ENCODE measurements at regions not wholly inside any gene's neighbourhood (a gene's known extent, or its start where the extent isn't known, plus 50 kb on each side); places are given as distances from the start of the nearest gene placed in this dataset.
"Not testable (repeated sequence)": the region's sequence is repeated elsewhere in the genome, so short reads cannot be mapped to it uniquely, and the experiment has no call there.

GRCh38 chr9:102237520-102237919 is 499.1 kb upstream of the GRIN3A start:
- H2AFZ ChIP-seq (ENCODE audit: low read depth, low read length): no peak overlapping the region
- H3K27me3 ChIP-seq (ENCODE audit: insufficient read depth, low read depth, low read length): no peaks in the 10 kb centered on the region
- no peak overlapping the region for H3K9ac ChIP-seq (ENCODE audit: low read length)
- H3K4me2 ChIP-seq (ENCODE audit: low read length): no peak overlapping the region
- no peaks in the 10 kb centered on the region for H3K79me2 ChIP-seq (replicated peaks; ENCODE audit: insufficient read depth, low read length)
- no peak overlapping the region for H3K27ac ChIP-seq (ENCODE audit: low read length)
- H3F3A ChIP-seq (ENCODE audit: insufficient read depth, low read length, poor library complexity, severe bottlenecking): no peaks in the 10 kb centered on the region
- H3K9me2 ChIP-seq (ENCODE audit: insufficient read depth, low read length): no peaks in the 10 kb centered on the region
- no peaks in the 10 kb centered on the region for H3K9me3 ChIP-seq (ENCODE audit: low read length)
- H4K20me1 ChIP-seq (ENCODE audit: insufficient read depth): no peaks in the 10 kb centered on the region
- no peaks in the 10 kb centered on the region for H3K36me3 ChIP-seq (ENCODE audit: insufficient read depth, low read length)
- H3K4me3 ChIP-seq (ENCODE audit: low read length): no peak overlapping the region
- TF ChIP-seq, protein P1, sequence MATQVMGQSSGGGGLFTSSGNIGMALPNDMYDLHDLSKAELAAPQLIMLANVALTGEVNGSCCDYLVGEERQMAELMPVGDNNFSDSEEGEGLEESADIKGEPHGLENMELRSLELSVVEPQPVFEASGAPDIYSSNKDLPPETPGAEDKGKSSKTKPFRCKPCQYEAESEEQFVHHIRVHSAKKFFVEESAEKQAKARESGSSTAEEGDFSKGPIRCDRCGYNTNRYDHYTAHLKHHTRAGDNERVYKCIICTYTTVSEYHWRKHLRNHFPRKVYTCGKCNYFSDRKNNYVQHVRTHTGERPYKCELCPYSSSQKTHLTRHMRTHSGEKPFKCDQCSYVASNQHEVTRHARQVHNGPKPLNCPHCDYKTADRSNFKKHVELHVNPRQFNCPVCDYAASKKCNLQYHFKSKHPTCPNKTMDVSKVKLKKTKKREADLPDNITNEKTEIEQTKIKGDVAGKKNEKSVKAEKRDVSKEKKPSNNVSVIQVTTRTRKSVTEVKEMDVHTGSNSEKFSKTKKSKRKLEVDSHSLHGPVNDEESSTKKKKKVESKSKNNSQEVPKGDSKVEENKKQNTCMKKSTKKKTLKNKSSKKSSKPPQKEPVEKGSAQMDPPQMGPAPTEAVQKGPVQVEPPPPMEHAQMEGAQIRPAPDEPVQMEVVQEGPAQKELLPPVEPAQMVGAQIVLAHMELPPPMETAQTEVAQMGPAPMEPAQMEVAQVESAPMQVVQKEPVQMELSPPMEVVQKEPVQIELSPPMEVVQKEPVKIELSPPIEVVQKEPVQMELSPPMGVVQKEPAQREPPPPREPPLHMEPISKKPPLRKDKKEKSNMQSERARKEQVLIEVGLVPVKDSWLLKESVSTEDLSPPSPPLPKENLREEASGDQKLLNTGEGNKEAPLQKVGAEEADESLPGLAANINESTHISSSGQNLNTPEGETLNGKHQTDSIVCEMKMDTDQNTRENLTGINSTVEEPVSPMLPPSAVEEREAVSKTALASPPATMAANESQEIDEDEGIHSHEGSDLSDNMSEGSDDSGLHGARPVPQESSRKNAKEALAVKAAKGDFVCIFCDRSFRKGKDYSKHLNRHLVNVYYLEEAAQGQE (IDR thresholded peaks at IDR 0.05; ENCODE audit: borderline replicate concordance): no peak
- TF ChIP-seq, protein P2, sequence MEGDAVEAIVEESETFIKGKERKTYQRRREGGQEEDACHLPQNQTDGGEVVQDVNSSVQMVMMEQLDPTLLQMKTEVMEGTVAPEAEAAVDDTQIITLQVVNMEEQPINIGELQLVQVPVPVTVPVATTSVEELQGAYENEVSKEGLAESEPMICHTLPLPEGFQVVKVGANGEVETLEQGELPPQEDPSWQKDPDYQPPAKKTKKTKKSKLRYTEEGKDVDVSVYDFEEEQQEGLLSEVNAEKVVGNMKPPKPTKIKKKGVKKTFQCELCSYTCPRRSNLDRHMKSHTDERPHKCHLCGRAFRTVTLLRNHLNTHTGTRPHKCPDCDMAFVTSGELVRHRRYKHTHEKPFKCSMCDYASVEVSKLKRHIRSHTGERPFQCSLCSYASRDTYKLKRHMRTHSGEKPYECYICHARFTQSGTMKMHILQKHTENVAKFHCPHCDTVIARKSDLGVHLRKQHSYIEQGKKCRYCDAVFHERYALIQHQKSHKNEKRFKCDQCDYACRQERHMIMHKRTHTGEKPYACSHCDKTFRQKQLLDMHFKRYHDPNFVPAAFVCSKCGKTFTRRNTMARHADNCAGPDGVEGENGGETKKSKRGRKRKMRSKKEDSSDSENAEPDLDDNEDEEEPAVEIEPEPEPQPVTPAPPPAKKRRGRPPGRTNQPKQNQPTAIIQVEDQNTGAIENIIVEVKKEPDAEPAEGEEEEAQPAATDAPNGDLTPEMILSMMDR (IDR thresholded peaks at IDR 0.05; ENCODE audit: poor library complexity, severe bottlenecking): no peak
- TF ChIP-seq RAD21 (conservative IDR thresholded peaks at IDR 0.05): no peak
- TF ChIP-seq EZH2 (IDR thresholded peaks at IDR 0.05; ENCODE audit: borderline replicate concordance, insufficient read depth, low read length, poor library complexity, severe bottlenecking): no peak
- TF ChIP-seq TAF1 (IDR thresholded peaks at IDR 0.05; ENCODE audit: low read depth): no peak
- TF ChIP-seq POLR2AphosphoS5 (IDR thresholded peaks at IDR 0.05): no peak
- TF ChIP-seq MXI1 (conservative IDR thresholded peaks at IDR 0.05; ENCODE audit: poor library complexity, severe bottlenecking): no peak
- TF ChIP-seq SMC3 (conservative IDR thresholded peaks at IDR 0.05; ENCODE audit: poor library complexity): no peak

DNA sequence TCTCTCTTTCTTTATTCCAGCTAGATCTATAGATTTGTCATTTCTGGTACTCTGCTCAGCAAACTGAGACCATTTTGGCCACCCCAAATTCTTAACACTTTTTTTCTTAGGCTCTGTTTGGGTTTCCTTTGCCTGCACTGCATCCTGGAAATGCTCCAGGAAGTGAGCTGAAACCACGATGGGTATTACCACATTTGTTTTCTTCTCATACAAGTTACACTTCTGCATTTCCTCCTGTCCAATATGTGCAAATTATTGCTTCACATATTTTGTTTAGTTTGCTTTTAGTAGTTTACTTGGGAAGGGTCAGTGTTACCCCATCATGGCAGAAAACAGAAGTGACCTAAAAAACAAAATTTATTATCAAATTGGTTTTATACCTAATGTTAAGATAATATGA is 498.6 kb upstream of the GRIN3A start:
- H3F3A ChIP-seq (ENCODE audit: insufficient read depth, low read length, poor library complexity, severe bottlenecking): no peaks in the 10 kb centered on the region
- H3K4me2 ChIP-seq (ENCODE audit: low read length): no peak overlapping the region
- no peaks in the 10 kb centered on the region for H3K79me2 ChIP-seq (replicated peaks; ENCODE audit: insufficient read depth, low read length)
- no peak overlapping the region for H3K4me3 ChIP-seq (ENCODE audit: low read length)
- H3K36me3 ChIP-seq (ENCODE audit: insufficient read depth, low read length): no peaks in the 10 kb centered on the region
- H4K20me1 ChIP-seq (ENCODE audit: insufficient read depth): no peaks in the 10 kb centered on the region
- no peaks in the 10 kb centered on the region for H3K9me2 ChIP-seq (ENCODE audit: insufficient read depth, low read length)
- H2AFZ ChIP-seq (ENCODE audit: low read depth, low read length): no peak overlapping the region
- no peak overlapping the region for H3K9ac ChIP-seq (ENCODE audit: low read length)
- H3K27me3 ChIP-seq (ENCODE audit: insufficient read depth, low read depth, low read length): no peaks in the 10 kb centered on the region
- H3K9me3 ChIP-seq (ENCODE audit: low read length): no peaks in the 10 kb centered on the region
- no peak overlapping the region for H3K27ac ChIP-seq (ENCODE audit: low read length)
- TF ChIP-seq POLR2AphosphoS5 (IDR thresholded peaks at IDR 0.05) (no peak), EZH2 (IDR thresholded peaks at IDR 0.05; ENCODE audit: borderline replicate concordance, insufficient read depth, low read length, poor library complexity, severe bottlenecking) (no peak)
- TF ChIP-seq, protein P1 (IDR thresholded peaks at IDR 0.05; ENCODE audit: borderline replicate concordance): no peak

DNA sequence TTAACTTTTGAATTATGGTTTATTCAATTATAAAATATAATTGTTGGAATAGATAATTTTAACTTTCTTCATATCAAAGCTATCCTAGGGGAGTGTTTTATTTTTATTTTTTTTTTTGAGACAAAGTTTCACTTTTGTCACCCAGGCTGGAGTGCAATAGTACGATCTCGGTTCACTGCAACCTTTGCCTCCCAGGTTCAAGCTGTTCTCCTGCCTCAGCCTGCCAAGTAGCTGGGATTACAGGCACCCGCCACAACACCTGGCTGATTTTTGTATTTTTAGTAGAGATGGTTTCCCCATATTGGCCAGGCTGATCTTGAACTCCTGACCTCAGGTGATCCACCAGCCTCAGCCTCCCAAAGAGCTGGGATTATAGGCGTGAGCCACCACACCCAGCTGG is 489.0 kb upstream of the GRIN3A start:
- not testable (repeated sequence) for H3F3A ChIP-seq (ENCODE audit: insufficient read depth, low read length, poor library complexity, severe bottlenecking)

More for the DNA sequence above, 489.0 kb upstream of the GRIN3A start:
- H3K4me2 ChIP-seq (ENCODE audit: low read length); H3K9me3 ChIP-seq (ENCODE audit: low read length); H3K36me3 ChIP-seq (ENCODE audit: insufficient read depth, low read length); H3K79me2 ChIP-seq (replicated peaks; ENCODE audit: insufficient read depth, low read length); H3K9ac ChIP-seq (ENCODE audit: low read length); H3K9me2 ChIP-seq (ENCODE audit: insufficient read depth, low read length); H2AFZ ChIP-seq (ENCODE audit: low read depth, low read length); H3K27me3 ChIP-seq (ENCODE audit: insufficient read depth, low read depth, low read length); H3K4me3 ChIP-seq (ENCODE audit: low read length); H4K20me1 ChIP-seq (ENCODE audit: insufficient read depth); H3K27ac ChIP-seq (ENCODE audit: low read length): not testable (repeated sequence)

All from neural cell (in vitro differentiated cells).